Heart left ventricle (tissue), 13 donors: ENCODE measurements at regions not wholly inside any gene's neighbourhood (a gene's known extent, or its start where the extent isn't known, plus 50 kb on each side); places are given as distances from the start of the nearest gene placed in this dataset.

Experiments used
- POLR2A ChIP-seq, 2 donors: fragments of 450-650 bp; IDR thresholded peaks; one replicate each; pipeline ENCODE4 v1.6.1; 2017; ENCODE audit warnings: antibody characterized with exemption in 2 of 2, mild to moderate bottlenecking in 2 of 2, moderate library complexity in 2 of 2
- TF ChIP-seq, protein P1 (sequence below), 12 donors: fragments of 200-600 bp; sonication (generic) in 4 of 12; IDR thresholded peaks; one replicate each; pipeline versions ENCODE4 v1.5.0 to v1.8.0; 2018 to 2022; ENCODE audit warnings: antibody characterized with exemption in 12 of 12, mild to moderate bottlenecking in 5 of 12
- donor health status: ischemic (EF 13 %, LVEDD 7.1; RV severe dilation, severe dysfunction).
- donor health status: DM: no; HTN: yes; CAD: no.
- donor health status: DM: no; HTN: no; CAD: no.
- donor health status: ischemic (EF 25% LVEDD 6.9; RV normal size, moderate dysfunction).
- donor health status: ischemic (EF 25% LVEDD 5.7; RV mildly dilated, moderate dysfunction).
- donor health status: ischemic (EF 35%, LVEDD 5.7; RV mildly dilated, moderate dysfunction).
- donor health status: nonischemic (EF 11% LVEDD 7.7; RV severe dilation, severe dysfunction).
- donor health status: DM: yes; HTN: yes; CAD: no.
- donor health status: PGD.
- donor health status: ischemic (EF 29% LVEDD 5.4; RV normal size, mild dysfunction).
- donor health status: nonischemic (EF 23%, LVEDD 6.1; RV moderate dilation, normal function).

DNA sequence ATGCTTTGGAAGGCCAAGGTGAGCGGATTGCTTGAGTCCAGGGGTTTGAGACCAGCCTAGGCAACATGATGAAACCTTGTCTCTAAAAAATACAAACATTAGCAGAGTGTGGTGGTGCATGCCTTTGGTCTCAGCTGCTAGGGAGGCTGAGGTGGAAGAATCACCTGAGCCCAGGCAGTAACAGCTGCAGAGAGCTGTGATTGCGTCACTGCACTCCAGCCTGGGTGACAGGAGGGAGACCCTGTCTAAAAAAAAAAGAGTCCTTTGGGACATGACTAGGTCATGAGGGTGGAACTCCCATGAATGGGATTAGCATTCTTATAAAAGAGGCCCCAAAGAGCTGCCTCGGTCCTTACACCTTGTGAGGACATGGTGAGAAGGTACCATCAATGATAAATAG, 436.0 kb upstream of the NR5A2 start:
- TF ChIP-seq, protein P1, sequence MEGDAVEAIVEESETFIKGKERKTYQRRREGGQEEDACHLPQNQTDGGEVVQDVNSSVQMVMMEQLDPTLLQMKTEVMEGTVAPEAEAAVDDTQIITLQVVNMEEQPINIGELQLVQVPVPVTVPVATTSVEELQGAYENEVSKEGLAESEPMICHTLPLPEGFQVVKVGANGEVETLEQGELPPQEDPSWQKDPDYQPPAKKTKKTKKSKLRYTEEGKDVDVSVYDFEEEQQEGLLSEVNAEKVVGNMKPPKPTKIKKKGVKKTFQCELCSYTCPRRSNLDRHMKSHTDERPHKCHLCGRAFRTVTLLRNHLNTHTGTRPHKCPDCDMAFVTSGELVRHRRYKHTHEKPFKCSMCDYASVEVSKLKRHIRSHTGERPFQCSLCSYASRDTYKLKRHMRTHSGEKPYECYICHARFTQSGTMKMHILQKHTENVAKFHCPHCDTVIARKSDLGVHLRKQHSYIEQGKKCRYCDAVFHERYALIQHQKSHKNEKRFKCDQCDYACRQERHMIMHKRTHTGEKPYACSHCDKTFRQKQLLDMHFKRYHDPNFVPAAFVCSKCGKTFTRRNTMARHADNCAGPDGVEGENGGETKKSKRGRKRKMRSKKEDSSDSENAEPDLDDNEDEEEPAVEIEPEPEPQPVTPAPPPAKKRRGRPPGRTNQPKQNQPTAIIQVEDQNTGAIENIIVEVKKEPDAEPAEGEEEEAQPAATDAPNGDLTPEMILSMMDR (IDR thresholded peaks at IDR 0.05) = no peak
- TF ChIP-seq POLR2A (IDR thresholded peaks at IDR 0.05) = no peak
